ENCODE measurements at regions not wholly inside any gene's neighbourhood (a gene's known extent, or its start where the extent isn't known, plus 50 kb on each side); places are given as distances from the start of the nearest gene placed in this dataset.

DNA sequence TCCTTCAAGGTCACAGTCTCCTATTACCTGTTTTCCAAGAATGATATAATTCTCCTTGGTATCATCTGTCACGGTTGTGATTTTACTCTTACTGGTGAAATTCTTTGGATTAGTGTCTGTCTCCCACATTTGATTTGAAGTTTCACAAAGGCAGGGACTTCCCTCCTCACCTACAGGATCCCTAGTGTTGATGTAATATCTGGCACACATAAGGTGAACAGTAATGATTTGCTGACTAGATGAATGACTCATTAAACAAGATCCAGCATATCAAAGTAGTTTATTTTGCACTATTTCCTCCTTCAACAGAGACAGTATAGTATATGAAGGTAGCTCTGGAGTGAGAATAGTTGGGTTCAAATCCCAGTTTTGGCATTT lies 135.3 kb upstream of the IL1RAPL2 start:
- TF ChIP-seq SUZ12 (IDR thresholded peaks at IDR 0.05) (no peak), PKNOX1 (IDR thresholded peaks at IDR 0.05) (no peak)

All from HEK293T (cell line).